Ovary (tissue), 7 donors: ENCODE measurements at regions not wholly inside any gene's neighbourhood (a gene's known extent, or its start where the extent isn't known, plus 50 kb on each side); places are given as distances from the start of the nearest gene placed in this dataset.

Source experiments
- DNase-seq, 5 donors: peaks; one replicate each; pipeline ENCODE4 v3.0.0-alpha.2; 2019 to 2020
- H3K27ac ChIP-seq, 2 donors: fragments of 200-600 bp; one replicate each; pipeline versions ENCODE4 v1.5.1 to v1.8.0; 2019 to 2022
- H3K27me3 ChIP-seq: fragments of 200-600 bp; one replicate; pipeline ENCODE4 v1.8.0; 2022
- H3K36me3 ChIP-seq: fragments of 200-600 bp; sonication (generic); one replicate; pipeline ENCODE4 v1.5.1; 2019
- H3K4me1 ChIP-seq: one replicate; pipeline ENCODE4 v1.8.1; 2013; ENCODE audit warnings: mild to moderate bottlenecking, moderate library complexity; ENCODE audit not compliant: insufficient read depth
- H3K4me3 ChIP-seq: fragments of 200-600 bp; sonication (generic); one replicate; pipeline ENCODE4 v1.5.1; 2017
- H3K9me3 ChIP-seq, 2 donors: fragments of 200-600 bp in 1 of 2; sonication (generic) in 1 of 2; one replicate each; pipeline versions ENCODE4 v1.5.1 to v1.8.1; 2013 to 2019; ENCODE audit warnings: mild to moderate bottlenecking in 1 of 2, moderate library complexity in 1 of 2
- CTCF ChIP-seq, 3 donors: fragments of 450-650 bp in 2 of 3; fragments of 200-600 bp in 1 of 3; IDR thresholded peaks; one replicate each; pipeline versions ENCODE4 v1.5.1 to v1.8.0; 2016 to 2022; ENCODE audit warnings: antibody characterized with exemption in 3 of 3, mild to moderate bottlenecking in 1 of 3
- EP300 ChIP-seq: sonication (generic); formaldehyde crosslinking; IDR thresholded peaks from one replicate; pipeline ENCODE4 v1.6.1; 2017; ENCODE audit warnings: antibody characterized with exemption
- POLR2A ChIP-seq: fragments of 450-650 bp; IDR thresholded peaks from one replicate; pipeline ENCODE4 v1.6.1; 2017; ENCODE audit warnings: antibody characterized with exemption, mild to moderate bottlenecking, moderate library complexity
- WGBS, 3 donors: extraction: QIAGEN DNeasy Blood & Tissue Kit in 1 of 3; methylation state at CpG; one replicate each; pipeline versions ENCODE4 v1.1.5 to v1.1.7; 2013 to 2017; 5-methylcytosine and 5-hydroxymethylcytosine counted together
- intact Hi-C, 4 donors: fragments of 100-400 bp; cut with DNase I; formaldehyde crosslinking; loops; one replicate each; pipeline versions ENCODE4 v1.11.0 to v1.15.1; 2022 to 2023
- donor health status: DM: no; HTN: no; CAD: no; lungs with moderate emphysema.
- donor health status: DM: no; HTN: no; CAD: no.
- donor health status: Bipolar disorder and iron deficiency.
- donor health status: DM: no; HTN: no; CAD: no.
- donor health status: DM: yes; HTN: yes; CAD: no.

- Histone ChIP-seq H3K4me3 (no peak overlapping the region), H3K27me3 (no peaks in the 10 kb centered on the region), H3K4me1 (no peaks in the 10 kb centered on the region), H3K9me3 (no peaks in the 10 kb centered on the region), H3K27ac (no peak overlapping the region), H3K36me3 (no peaks in the 10 kb centered on the region)
- DNase-seq = no peak
- no peak for TF ChIP-seq CTCF (IDR thresholded peaks at IDR 0.05)
- TF ChIP-seq EP300 = no peak
- TF ChIP-seq POLR2A = no peak
- 71 to 79% (median 75%) methylated on average over 1 of the region's 1 CpG for WGBS, 3 donors
- intact Hi-C loops = no loop called here
These were observed 145.9 kb downstream of the HINT1 start for GRCh38 chr5:131019111-131019510.

- Histone ChIP-seq H3K9me3 (no peaks in the 10 kb centered on the region), H3K4me1 (no peaks in the 10 kb centered on the region), H3K27ac (no peak overlapping the region), H3K36me3 (no peaks in the 10 kb centered on the region), H3K27me3 (no peaks in the 10 kb centered on the region), H3K4me3 (no peak overlapping the region)
- intact Hi-C loops = no loop called here
- no peak for DNase-seq
- TF ChIP-seq CTCF (IDR thresholded peaks at IDR 0.05) (no peak), EP300 (no peak)
- WGBS, 3 donors = 80 to 88% (median 87%) methylated on average over 24 of the region's 24 CpGs
These were observed 156.7 kb downstream of the HINT1 start for GRCh38 chr5:131008329-131008728.

- Histone ChIP-seq H3K27me3 (no peaks in the 10 kb centered on the region), H3K27ac (no peak overlapping the region), H3K9me3 (no peaks in the 10 kb centered on the region), H3K4me3 (no peak overlapping the region), H3K36me3 (no peaks in the 10 kb centered on the region), H3K4me1 (no peaks in the 10 kb centered on the region)
- no peak for DNase-seq
- intact Hi-C loops = no loop called here
- TF ChIP-seq CTCF (IDR thresholded peaks at IDR 0.05) = no peak
- no peak for TF ChIP-seq EP300
- TF ChIP-seq POLR2A = no peak
- WGBS, 3 donors = 49 to 54% (median 53%) methylated on average over 3 of the region's 3 CpGs
These were observed 158.9 kb downstream of the HINT1 start for GRCh38 chr5:131005963-131006684.

GRCh38 chr5:131001507-131001906 lies 163.5 kb downstream of the HINT1 start:
- no peak overlapping the region for H3K4me3 ChIP-seq
- TF ChIP-seq EP300 (no peak), CTCF (IDR thresholded peaks at IDR 0.05) (no peak), POLR2A (no peak)
- no peaks in the 10 kb centered on the region for H3K4me1 ChIP-seq
- no peaks in the 10 kb centered on the region for H3K36me3 ChIP-seq
- no peak for DNase-seq
- H3K27ac ChIP-seq = no peak overlapping the region
- no peaks in the 10 kb centered on the region for H3K9me3 ChIP-seq
- WGBS, 3 donors = 6 to 19% (median 19%) methylated on average over 1 of the region's 1 CpG
- no peaks in the 10 kb centered on the region for H3K27me3 ChIP-seq
- intact Hi-C loops = no loop called here
